Activated naive CD4-positive, alpha-beta T cell treated with anti-CD3 and anti-CD28 coated beads, Interleukin-2, amount 50 U/mL, for 24 hours (primary cell): ENCODE measurements at regions not wholly inside any gene's neighbourhood (a gene's known extent, or its start where the extent isn't known, plus 50 kb on each side); places are given as distances from the start of the nearest gene placed in this dataset.
A peak's percentile ranks its signal among the peaks of the same experiment; 100 is the strongest.

ENCODE experiments used
- H3K27ac Mint-ChIP-seq: one replicate; pipeline ENCODE4 v1.8.0; 2021; ENCODE audit warnings: mild to moderate bottlenecking, mixed read lengths
- H3K27me3 Mint-ChIP-seq: one replicate; pipeline ENCODE4 v1.8.0; 2021; ENCODE audit warnings: mixed read lengths
- H3K36me3 Mint-ChIP-seq: one replicate; pipeline ENCODE4 v1.8.0; 2021; ENCODE audit warnings: mixed read lengths
- H3K4me1 Mint-ChIP-seq: one replicate; pipeline ENCODE4 v1.8.0; 2021; ENCODE audit warnings: mixed read lengths
- H3K4me3 Mint-ChIP-seq: one replicate; pipeline ENCODE4 v1.8.0; 2021; ENCODE audit warnings: mild to moderate bottlenecking, mixed read lengths
- H3K9me3 Mint-ChIP-seq: one replicate; pipeline ENCODE4 v1.8.0; 2021; ENCODE audit warnings: mixed read lengths

GRCh38 chr9:38234479-38235170 lies 157.9 kb upstream of the ALDH1B1 start:
- H3K27ac Mint-ChIP-seq, result no peak overlapping the region

DNA sequence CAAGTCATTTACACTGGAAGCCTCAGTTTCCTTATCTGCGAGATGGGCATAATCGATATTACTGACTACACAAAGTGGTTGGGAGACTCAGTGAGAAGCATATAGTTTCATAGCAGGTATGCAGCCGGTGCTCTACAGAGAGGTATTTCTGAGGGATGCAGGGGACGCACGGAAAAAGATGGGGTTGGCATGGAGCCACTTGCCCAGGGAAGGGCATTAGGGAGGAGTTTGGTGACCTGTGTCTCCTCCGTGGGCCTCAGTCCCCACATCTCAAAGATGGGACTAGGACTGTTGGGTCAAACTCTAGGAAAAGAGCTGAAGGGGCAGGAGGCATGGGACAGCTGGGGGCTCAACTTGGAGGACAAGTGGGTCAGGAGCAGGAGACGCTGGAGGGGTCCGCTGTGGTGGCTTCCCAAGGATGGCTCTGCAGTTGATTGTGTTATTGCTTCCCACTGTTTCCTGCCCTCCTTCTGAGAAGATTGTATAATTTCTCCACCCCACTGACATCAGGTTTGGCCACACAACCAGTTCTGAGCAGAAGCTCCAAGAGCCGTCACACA lies 158.6 kb upstream of the ALDH1B1 start:
- Mint-ChIP-seq H3K27ac (no peak overlapping the region), H3K4me1 (no peaks in the 10 kb centered on the region), H3K9me3 (no peaks in the 10 kb centered on the region), H3K36me3 (no peaks in the 10 kb centered on the region), H3K27me3 (no peaks in the 10 kb centered on the region), H3K4me3 (no peak overlapping the region)

More at GRCh38 chr9:38234479-38235170, 157.9 kb upstream of the ALDH1B1 start:
- Mint-ChIP-seq H3K4me1 (no peaks in the 10 kb centered on the region), H3K9me3 (no peaks in the 10 kb centered on the region), H3K36me3 (no peaks in the 10 kb centered on the region), H3K27me3 (no peaks in the 10 kb centered on the region), H3K4me3 (no peak overlapping the region)

DNA sequence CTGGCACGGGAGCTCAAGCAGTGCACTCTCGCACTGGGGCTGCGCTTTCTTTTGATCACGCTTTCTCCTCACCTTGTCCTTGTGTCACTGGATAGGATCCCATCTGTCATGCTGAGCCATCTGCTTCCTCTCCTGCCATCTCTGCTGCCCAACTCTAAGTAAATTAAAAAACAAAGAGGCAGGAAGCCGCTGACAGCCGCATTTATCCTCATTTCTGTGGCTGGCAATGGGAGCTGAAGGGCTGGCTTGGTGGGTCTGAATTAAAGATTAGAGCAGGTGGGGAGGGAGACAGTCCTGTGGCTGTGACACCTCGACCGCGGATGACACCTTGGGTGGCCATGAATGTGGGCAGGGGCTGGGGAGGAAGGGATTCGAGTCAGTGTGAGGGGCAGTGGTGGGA lies 159.2 kb upstream of the ALDH1B1 start:
- no peaks in the 10 kb centered on the region for H3K27me3 Mint-ChIP-seq
- no peaks in the 10 kb centered on the region for H3K4me1 Mint-ChIP-seq
- H3K36me3 Mint-ChIP-seq, result no peaks in the 10 kb centered on the region
- H3K27ac Mint-ChIP-seq, result no peak overlapping the region
- H3K9me3 Mint-ChIP-seq, result no peaks in the 10 kb centered on the region
- H3K4me3 Mint-ChIP-seq, result no peak overlapping the region

- H3K27me3 Mint-ChIP-seq, result no peaks in the 10 kb centered on the region
- H3K4me3 Mint-ChIP-seq, result no peak overlapping the region
- no peaks in the 10 kb centered on the region for H3K36me3 Mint-ChIP-seq
- peaks cover 2% of the 10 kb centered on the region for H3K4me1 Mint-ChIP-seq
- H3K27ac Mint-ChIP-seq, result no peak overlapping the region
- no peaks in the 10 kb centered on the region for H3K9me3 Mint-ChIP-seq
These were observed 159.6 kb upstream of the ALDH1B1 start for GRCh38 chr9:38232895-38233294.

DNA sequence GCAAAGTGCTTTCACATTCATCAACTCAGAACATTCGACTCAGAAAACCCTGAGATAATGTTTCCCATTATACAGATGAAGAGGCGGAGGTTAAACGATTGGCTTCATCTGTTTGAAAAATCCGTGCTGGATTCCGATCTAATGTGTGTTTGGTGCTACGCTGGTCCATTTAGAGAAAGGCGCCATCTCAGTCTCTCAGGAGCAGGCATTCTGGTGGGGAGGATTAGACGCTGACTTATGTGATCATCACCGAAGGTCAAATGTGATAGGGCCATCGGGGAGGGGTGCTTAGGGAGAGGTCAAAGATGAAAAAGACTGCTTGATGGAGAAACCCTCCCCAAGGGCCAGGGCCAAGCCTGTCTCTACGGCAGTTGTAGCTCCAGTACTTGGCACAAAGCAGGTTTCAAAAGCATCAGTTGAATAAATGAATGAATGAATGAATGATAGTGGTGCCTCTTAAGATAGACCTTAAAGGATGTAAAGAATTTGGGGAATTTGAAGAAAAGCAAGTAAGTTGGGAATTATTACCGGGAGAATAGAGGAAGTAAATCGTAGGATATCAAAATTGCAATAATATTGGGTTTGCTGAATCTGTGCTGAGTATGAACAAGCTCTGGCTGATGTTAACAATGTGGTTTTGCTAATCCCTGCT lies 160.6 kb upstream of the SHB start:
- no peak overlapping the region for H3K4me3 Mint-ChIP-seq
- no peaks in the 10 kb centered on the region for H3K27me3 Mint-ChIP-seq
- H3K4me1 Mint-ChIP-seq, result peaks cover 16% of the 10 kb centered on the region

GRCh38 chr9:38229104-38229500 lies 160.1 kb upstream of the SHB start:
- Mint-ChIP-seq H3K4me3 (no peak overlapping the region), H3K27ac (no peak overlapping the region), H3K27me3 (no peaks in the 10 kb centered on the region), H3K9me3 (no peaks in the 10 kb centered on the region), H3K36me3 (no peaks in the 10 kb centered on the region), H3K4me1 (peaks cover 16% of the 10 kb centered on the region)

More for the DNA sequence above, 160.6 kb upstream of the SHB start:
- H3K9me3 Mint-ChIP-seq, result no peaks in the 10 kb centered on the region
- H3K27ac Mint-ChIP-seq, result no peak overlapping the region
- H3K36me3 Mint-ChIP-seq, result no peaks in the 10 kb centered on the region

GRCh38 chr9:38228331-38229103 lies 159.5 kb upstream of the SHB start:
- Mint-ChIP-seq H3K4me1 (peaks cover 16% of the 10 kb centered on the region), H3K9me3 (no peaks in the 10 kb centered on the region), H3K27me3 (no peaks in the 10 kb centered on the region), H3K27ac (no peak overlapping the region), H3K4me3 (no peak overlapping the region), H3K36me3 (no peaks in the 10 kb centered on the region)

GRCh38 chr9:38227656-38228055 lies 158.6 kb upstream of the SHB start:
- H3K9me3 Mint-ChIP-seq, result no peaks in the 10 kb centered on the region
- H3K36me3 Mint-ChIP-seq, result no peaks in the 10 kb centered on the region
- no peak overlapping the region for H3K27ac Mint-ChIP-seq
- H3K4me3 Mint-ChIP-seq, result peak overlapping the region; percentile 79
- no peaks in the 10 kb centered on the region for H3K27me3 Mint-ChIP-seq
- peaks cover 16% of the 10 kb centered on the region for H3K4me1 Mint-ChIP-seq

DNA sequence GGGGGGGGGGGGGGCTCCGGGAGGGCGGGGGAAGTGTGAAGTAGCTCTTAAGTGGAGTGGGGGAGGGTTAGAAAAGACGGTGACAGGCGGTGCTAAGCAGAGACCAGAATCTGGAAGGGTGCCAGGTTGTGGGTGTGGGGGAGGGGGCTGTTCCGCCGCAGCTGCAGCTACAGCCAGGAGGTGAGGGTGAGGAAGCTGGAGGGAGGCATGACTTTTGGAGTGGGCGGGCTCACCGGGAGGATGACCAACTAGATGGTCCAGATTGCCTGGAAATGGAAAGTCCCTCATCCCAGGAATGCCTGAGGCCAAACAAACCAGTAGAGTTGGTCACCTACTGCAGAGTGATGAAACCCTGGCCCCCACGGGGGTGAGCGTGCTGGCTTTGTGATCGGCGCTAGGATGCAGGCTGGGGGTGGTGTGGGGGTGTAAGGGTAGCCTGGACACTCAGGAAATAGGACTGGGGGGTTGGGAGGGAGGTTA lies 158.1 kb upstream of the SHB start:
- peak overlapping the region; percentile 24 for H3K27ac Mint-ChIP-seq

DNA sequence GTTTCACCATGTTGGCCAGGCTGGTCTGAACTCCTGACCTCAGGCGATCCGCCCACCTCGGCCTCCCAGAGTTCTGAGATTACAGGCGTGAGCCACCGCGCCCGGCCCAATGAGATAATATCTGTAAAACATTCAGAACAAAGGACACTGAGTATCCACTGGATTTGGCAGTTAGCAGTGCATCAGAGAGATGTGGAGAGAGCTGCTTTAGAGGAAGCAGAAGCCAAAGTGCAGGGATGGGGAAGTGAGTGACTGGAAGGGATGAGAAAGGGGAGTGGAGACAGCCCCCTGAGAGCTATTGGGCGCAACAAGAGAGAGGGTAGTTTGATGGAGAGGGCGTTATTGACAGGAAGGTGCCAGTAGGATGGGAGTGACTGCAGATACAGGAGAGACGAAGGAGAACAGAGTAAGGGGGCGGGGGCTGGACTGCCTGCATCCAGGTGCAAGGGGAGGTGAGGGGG lies 157.5 kb upstream of the SHB start:
- Mint-ChIP-seq H3K4me1 (peaks cover 16% of the 10 kb centered on the region), H3K27ac (peak overlapping the region; percentile 57), H3K9me3 (no peaks in the 10 kb centered on the region), H3K4me3 (peak overlapping the region; percentile 82), H3K36me3 (no peaks in the 10 kb centered on the region), H3K27me3 (peaks cover 4% of the 10 kb centered on the region)

More for the DNA sequence above, 158.1 kb upstream of the SHB start:
- H3K36me3 Mint-ChIP-seq, result no peaks in the 10 kb centered on the region
- peaks cover 16% of the 10 kb centered on the region for H3K4me1 Mint-ChIP-seq
- peak overlapping the region; percentile 79 for H3K4me3 Mint-ChIP-seq
- peaks cover under 1% of the 10 kb centered on the region for H3K27me3 Mint-ChIP-seq
- no peaks in the 10 kb centered on the region for H3K9me3 Mint-ChIP-seq

DNA sequence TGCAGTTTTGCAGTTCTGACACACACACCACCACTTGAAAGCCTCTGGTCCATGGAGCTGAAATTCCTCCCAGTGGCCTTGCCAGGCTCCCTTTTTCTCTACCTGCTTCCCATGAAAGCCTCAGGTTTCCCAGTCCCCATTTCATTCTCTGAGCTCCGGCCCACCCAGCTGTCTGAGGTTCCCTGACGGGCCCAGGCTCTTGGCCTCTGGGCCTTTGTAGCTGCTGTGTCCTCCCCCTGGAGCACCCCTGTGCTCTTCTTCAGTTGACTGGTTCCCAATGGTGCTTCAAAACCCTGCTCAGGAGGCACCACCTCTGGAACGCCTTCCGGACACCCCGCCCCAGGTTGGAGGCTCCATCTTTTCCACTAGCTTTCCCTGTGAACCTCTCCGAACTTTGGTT lies 155.9 kb upstream of the SHB start:
- no peaks in the 10 kb centered on the region for H3K9me3 Mint-ChIP-seq
- H3K4me1 Mint-ChIP-seq, result peaks cover 16% of the 10 kb centered on the region
- peaks cover 4% of the 10 kb centered on the region for H3K27me3 Mint-ChIP-seq
- H3K4me3 Mint-ChIP-seq, result no peak overlapping the region
- no peak overlapping the region for H3K27ac Mint-ChIP-seq
- no peaks in the 10 kb centered on the region for H3K36me3 Mint-ChIP-seq

GRCh38 chr9:38216572-38216971 lies 147.5 kb upstream of the SHB start:
- no peaks in the 10 kb centered on the region for H3K4me1 Mint-ChIP-seq
- H3K9me3 Mint-ChIP-seq, result no peaks in the 10 kb centered on the region
- peaks cover 2% of the 10 kb centered on the region for H3K27me3 Mint-ChIP-seq
- H3K36me3 Mint-ChIP-seq, result no peaks in the 10 kb centered on the region
- no peak overlapping the region for H3K27ac Mint-ChIP-seq
- no peak overlapping the region for H3K4me3 Mint-ChIP-seq

DNA sequence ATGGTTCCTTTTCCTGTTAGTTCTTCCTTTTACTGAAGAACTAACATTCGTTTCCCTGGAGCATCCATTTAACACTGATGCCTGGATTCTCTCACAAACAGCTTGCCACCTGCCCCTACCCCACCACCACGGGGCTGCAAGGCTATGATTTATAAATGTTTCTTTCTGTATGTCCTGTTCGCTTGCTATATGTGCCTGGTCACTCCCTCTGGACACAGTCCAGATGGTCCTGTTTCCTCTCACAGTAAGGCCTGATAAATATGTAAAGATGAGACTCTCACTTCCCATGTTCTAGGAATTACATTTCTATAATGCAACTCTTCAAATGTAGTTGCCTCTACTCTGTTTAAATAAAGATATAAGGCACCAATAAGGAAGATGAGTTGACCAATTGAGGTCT lies 146.4 kb upstream of the SHB start:
- Mint-ChIP-seq H3K27me3 (peaks cover 2% of the 10 kb centered on the region), H3K27ac (no peak overlapping the region), H3K36me3 (no peaks in the 10 kb centered on the region), H3K9me3 (no peaks in the 10 kb centered on the region), H3K4me3 (no peak overlapping the region), H3K4me1 (no peaks in the 10 kb centered on the region)

DNA sequence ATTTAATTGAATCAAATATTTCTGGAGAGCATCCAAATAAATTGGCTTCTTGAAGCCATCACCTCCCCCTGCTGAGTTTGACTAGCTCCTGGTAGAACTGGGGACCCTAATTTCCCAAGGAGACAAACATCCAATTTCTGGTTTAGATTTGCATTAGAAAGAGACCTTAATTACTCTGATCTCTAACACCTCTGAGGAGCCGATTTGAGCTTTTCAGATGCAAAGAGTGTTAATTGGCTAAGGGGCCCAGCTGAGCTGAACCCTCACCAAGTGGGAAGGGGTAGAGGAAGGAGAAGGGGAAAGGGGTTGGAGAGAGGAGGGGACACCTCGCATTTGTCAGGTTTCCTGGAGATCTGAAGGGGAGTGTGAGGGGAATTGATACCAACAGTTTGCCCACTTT lies 145.4 kb upstream of the SHB start:
- peaks cover 2% of the 10 kb centered on the region for H3K27me3 Mint-ChIP-seq
- no peak overlapping the region for H3K4me3 Mint-ChIP-seq
- H3K27ac Mint-ChIP-seq, result no peak overlapping the region
- H3K36me3 Mint-ChIP-seq, result no peaks in the 10 kb centered on the region
- H3K4me1 Mint-ChIP-seq, result no peaks in the 10 kb centered on the region
- H3K9me3 Mint-ChIP-seq, result no peaks in the 10 kb centered on the region

DNA sequence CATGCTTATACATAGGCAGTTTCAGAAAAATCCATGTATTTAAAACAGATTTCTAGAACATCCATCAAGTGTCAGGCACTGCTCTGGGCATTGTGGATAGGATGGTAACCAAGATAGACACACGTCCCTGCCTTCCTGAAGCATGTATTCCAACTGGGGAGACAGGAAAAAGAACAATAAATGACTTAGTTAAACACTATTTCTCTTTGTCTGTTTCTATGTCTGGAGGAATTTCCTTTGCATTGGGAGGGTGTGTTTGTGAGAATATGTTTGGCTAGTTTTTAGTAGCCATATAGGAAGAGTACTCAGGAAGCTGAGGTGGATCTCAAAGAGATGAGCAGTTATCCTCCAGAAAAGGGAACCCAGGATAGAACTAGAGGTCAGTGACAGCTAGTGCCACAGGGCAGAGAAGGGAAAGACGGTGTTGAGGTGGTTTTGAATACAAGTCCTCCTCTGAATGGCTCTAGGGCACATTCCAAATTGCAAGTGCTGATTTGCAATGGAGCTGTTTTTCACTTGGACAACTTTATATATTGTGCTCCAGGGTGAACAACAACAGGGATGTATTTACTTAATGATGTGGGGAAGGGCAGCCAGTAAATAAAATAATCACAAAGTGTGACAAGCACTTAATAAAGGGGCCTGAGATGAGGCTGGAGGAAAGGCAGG lies 144.7 kb upstream of the SHB start:
- H3K4me3 Mint-ChIP-seq, result no peak overlapping the region
- H3K9me3 Mint-ChIP-seq, result no peaks in the 10 kb centered on the region
- H3K4me1 Mint-ChIP-seq, result no peaks in the 10 kb centered on the region
- H3K36me3 Mint-ChIP-seq, result no peaks in the 10 kb centered on the region
- peaks cover 2% of the 10 kb centered on the region for H3K27me3 Mint-ChIP-seq
- no peak overlapping the region for H3K27ac Mint-ChIP-seq
